Activated T-cell treated with anti-CD3 and anti-CD28 coated beads, Interleukin-2, amount 50 U/mL, for 4 hours (primary cell): ENCODE measurements at regions not wholly inside any gene's neighbourhood (a gene's known extent, or its start where the extent isn't known, plus 50 kb on each side); places are given as distances from the start of the nearest gene placed in this dataset.

Source experiments
- ATAC-seq, 2 donors: fragments of 200-7000 bp; cut with Tn5 transposase; one replicate each; pipeline ENCODE4 v1.10.0; 2021
- DNase-seq: peaks from one replicate; pipeline ENCODE4 v3.0.0-alpha.2; 2020
- H3K27me3 Mint-ChIP-seq: one replicate; pipeline ENCODE4 v1.8.0; 2021; ENCODE audit warnings: low read depth, mixed read lengths
- H3K36me3 Mint-ChIP-seq: one replicate; pipeline ENCODE4 v1.8.0; 2022; ENCODE audit warnings: mixed read lengths; ENCODE audit not compliant: insufficient read depth
- H3K4me1 Mint-ChIP-seq: one replicate; pipeline ENCODE4 v1.8.0; 2021; ENCODE audit warnings: low read depth, mixed read lengths
- H3K4me3 Mint-ChIP-seq: one replicate; pipeline ENCODE4 v1.8.0; 2021; ENCODE audit warnings: mild to moderate bottlenecking, moderate library complexity, mixed read lengths
- H3K9me3 Mint-ChIP-seq: one replicate; pipeline ENCODE4 v1.8.0; 2021; ENCODE audit warnings: mixed read lengths

GRCh38 chr13:33362986-33363727 lies 77.6 kb upstream of the STARD13 start:
- H3K36me3 Mint-ChIP-seq = no peaks in the 10 kb centered on the region
- H3K4me3 Mint-ChIP-seq = no peak overlapping the region
- H3K9me3 Mint-ChIP-seq = peaks cover 6% of the 10 kb centered on the region
- DNase-seq = no peak
- H3K27me3 Mint-ChIP-seq = peaks cover 13% of the 10 kb centered on the region
- no peak for ATAC-seq
- peaks cover 6% of the 10 kb centered on the region for H3K4me1 Mint-ChIP-seq

GRCh38 chr13:33364192-33364591 lies 78.6 kb upstream of the STARD13 start:
- Mint-ChIP-seq H3K9me3 (peaks cover 4% of the 10 kb centered on the region), H3K27me3 (peaks cover 13% of the 10 kb centered on the region), H3K4me3 (no peak overlapping the region), H3K4me1 (peaks cover 7% of the 10 kb centered on the region), H3K36me3 (no peaks in the 10 kb centered on the region)
- DNase-seq = no peak
- no peak for ATAC-seq

- no peak for ATAC-seq
- no peak for DNase-seq
- Mint-ChIP-seq H3K36me3 (no peaks in the 10 kb centered on the region), H3K4me3 (no peak overlapping the region), H3K4me1 (peaks cover 7% of the 10 kb centered on the region), H3K27me3 (peaks cover 11% of the 10 kb centered on the region), H3K9me3 (no peaks in the 10 kb centered on the region)
These were observed 81.0 kb upstream of the STARD13 start for GRCh38 chr13:33366469-33367062.

GRCh38 chr13:33367171-33367895 lies 81.8 kb upstream of the STARD13 start:
- Mint-ChIP-seq H3K36me3 (no peaks in the 10 kb centered on the region), H3K4me3 (no peak overlapping the region), H3K4me1 (peaks cover 7% of the 10 kb centered on the region), H3K27me3 (peaks cover 13% of the 10 kb centered on the region), H3K9me3 (no peaks in the 10 kb centered on the region)
- DNase-seq = no peak
- no peak for ATAC-seq

GRCh38 chr13:33367926-33368325 lies 82.4 kb upstream of the STARD13 start:
- ATAC-seq (peak in 1 of 2 donors; percentile 30), DNase-seq (no peak)
- no peaks in the 10 kb centered on the region for H3K36me3 Mint-ChIP-seq
- H3K4me1 Mint-ChIP-seq = peaks cover 7% of the 10 kb centered on the region
- no peak overlapping the region for H3K4me3 Mint-ChIP-seq
- H3K27me3 Mint-ChIP-seq = peaks cover 12% of the 10 kb centered on the region
- no peaks in the 10 kb centered on the region for H3K9me3 Mint-ChIP-seq

GRCh38 chr13:33369073-33369472 lies 83.5 kb upstream of the STARD13 start:
- Mint-ChIP-seq H3K4me3 (no peak overlapping the region), H3K27me3 (peaks cover 10% of the 10 kb centered on the region), H3K9me3 (no peaks in the 10 kb centered on the region), H3K4me1 (peaks cover 7% of the 10 kb centered on the region), H3K36me3 (no peaks in the 10 kb centered on the region)
- ATAC-seq = no peak
- no peak for DNase-seq

- DNase-seq (no peak), ATAC-seq (no peak)
- H3K4me3 Mint-ChIP-seq = no peak overlapping the region
- no peaks in the 10 kb centered on the region for H3K9me3 Mint-ChIP-seq
- no peaks in the 10 kb centered on the region for H3K36me3 Mint-ChIP-seq
- peaks cover 2% of the 10 kb centered on the region for H3K27me3 Mint-ChIP-seq
- H3K4me1 Mint-ChIP-seq = peaks cover 7% of the 10 kb centered on the region
These were observed 86.8 kb upstream of the STARD13 start for GRCh38 chr13:33372251-33372919.

- no peak overlapping the region for H3K4me3 Mint-ChIP-seq
- no peaks in the 10 kb centered on the region for H3K36me3 Mint-ChIP-seq
- no peaks in the 10 kb centered on the region for H3K4me1 Mint-ChIP-seq
- DNase-seq (no peak), ATAC-seq (no peak)
- H3K9me3 Mint-ChIP-seq = no peaks in the 10 kb centered on the region
- H3K27me3 Mint-ChIP-seq = peaks cover 2% of the 10 kb centered on the region
These were observed 88.1 kb upstream of the STARD13 start for GRCh38 chr13:33373624-33374023.

- no peaks in the 10 kb centered on the region for H3K36me3 Mint-ChIP-seq
- no peaks in the 10 kb centered on the region for H3K9me3 Mint-ChIP-seq
- ATAC-seq (no peak), DNase-seq (no peak)
- H3K27me3 Mint-ChIP-seq = peaks cover 2% of the 10 kb centered on the region
- H3K4me1 Mint-ChIP-seq = no peaks in the 10 kb centered on the region
- H3K4me3 Mint-ChIP-seq = no peak overlapping the region
These were observed 89.9 kb upstream of the STARD13 start for GRCh38 chr13:33375421-33375820.

- Mint-ChIP-seq H3K9me3 (no peaks in the 10 kb centered on the region), H3K27me3 (peaks cover 2% of the 10 kb centered on the region)
- ATAC-seq = no peak
These were observed 90.7 kb upstream of the STARD13 start for GRCh38 chr13:33376212-33376611.

GRCh38 chr13:33377411-33377810 lies 91.9 kb upstream of the STARD13 start:
- Mint-ChIP-seq H3K36me3 (no peaks in the 10 kb centered on the region), H3K4me1 (no peaks in the 10 kb centered on the region), H3K27me3 (no peaks in the 10 kb centered on the region), H3K4me3 (no peak overlapping the region), H3K9me3 (no peaks in the 10 kb centered on the region)
- no peak for DNase-seq
- no peak for ATAC-seq

More at GRCh38 chr13:33376212-33376611, 90.7 kb upstream of the STARD13 start:
- no peaks in the 10 kb centered on the region for H3K4me1 Mint-ChIP-seq
- DNase-seq = no peak
- no peaks in the 10 kb centered on the region for H3K36me3 Mint-ChIP-seq
- H3K4me3 Mint-ChIP-seq = no peak overlapping the region

GRCh38 chr13:33377825-33378224 lies 92.3 kb upstream of the STARD13 start:
- no peak overlapping the region for H3K4me3 Mint-ChIP-seq
- DNase-seq = no peak
- ATAC-seq = no peak
- no peaks in the 10 kb centered on the region for H3K4me1 Mint-ChIP-seq
- H3K9me3 Mint-ChIP-seq = no peaks in the 10 kb centered on the region
- no peaks in the 10 kb centered on the region for H3K36me3 Mint-ChIP-seq
- H3K27me3 Mint-ChIP-seq = no peaks in the 10 kb centered on the region

GRCh38 chr13:33379608-33380007 lies 94.1 kb upstream of the STARD13 start:
- no peaks in the 10 kb centered on the region for H3K27me3 Mint-ChIP-seq
- H3K4me3 Mint-ChIP-seq = no peak overlapping the region
- DNase-seq (no peak), ATAC-seq (no peak)
- no peaks in the 10 kb centered on the region for H3K36me3 Mint-ChIP-seq
- H3K4me1 Mint-ChIP-seq = no peaks in the 10 kb centered on the region
- no peaks in the 10 kb centered on the region for H3K9me3 Mint-ChIP-seq

- H3K27me3 Mint-ChIP-seq = no peaks in the 10 kb centered on the region
- DNase-seq = no peak
- H3K4me3 Mint-ChIP-seq = no peak overlapping the region
- H3K36me3 Mint-ChIP-seq = no peaks in the 10 kb centered on the region
- no peaks in the 10 kb centered on the region for H3K4me1 Mint-ChIP-seq
- ATAC-seq = no peak
- H3K9me3 Mint-ChIP-seq = no peaks in the 10 kb centered on the region
These were observed 95.0 kb upstream of the STARD13 start for GRCh38 chr13:33380487-33381079.
